Testis (tissue), 2 donors: ENCODE measurements at regions not wholly inside any gene's neighbourhood (a gene's known extent, or its start where the extent isn't known, plus 50 kb on each side); places are given as distances from the start of the nearest gene placed in this dataset.

Source experiments
- POLR2A ChIP-seq: fragments of 450-650 bp; IDR thresholded peaks from one replicate; pipeline ENCODE4 v1.6.1; 2017; ENCODE audit warnings: antibody characterized with exemption, mild to moderate bottlenecking, moderate library complexity
- TF ChIP-seq, protein P1 (sequence below), 3 experiments: fragments of 450-650 bp in 2 of 3; fragments of 200-600 bp in 1 of 3; sonication (generic) in 1 of 3; IDR thresholded peaks; one replicate each; pipeline ENCODE4 v1.5.1; 2016 to 2019; ENCODE audit warnings: antibody characterized with exemption in 3 of 3, mild to moderate bottlenecking in 2 of 3, moderate library complexity in 1 of 3

DNA sequence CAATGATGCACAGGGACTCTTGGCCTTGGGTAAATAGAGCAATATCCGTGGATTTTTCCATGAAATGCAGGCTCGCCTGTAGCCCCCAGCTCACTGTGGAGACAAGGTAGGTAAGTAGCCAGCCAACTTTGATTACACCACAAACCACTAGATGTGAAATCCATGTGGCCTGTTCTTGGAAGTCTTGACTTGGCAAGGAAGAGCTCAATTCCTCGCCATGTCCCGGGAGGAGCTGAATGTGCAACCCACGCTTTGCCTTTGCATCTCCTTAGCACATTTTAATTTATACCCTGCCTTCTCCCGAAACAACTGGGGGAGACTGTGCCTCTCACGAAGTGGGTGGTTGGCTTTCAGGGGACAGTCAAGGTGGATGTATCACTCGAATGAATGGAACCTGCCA, 347.7 kb upstream of the MKI67 start:
- TF ChIP-seq, protein P1, sequence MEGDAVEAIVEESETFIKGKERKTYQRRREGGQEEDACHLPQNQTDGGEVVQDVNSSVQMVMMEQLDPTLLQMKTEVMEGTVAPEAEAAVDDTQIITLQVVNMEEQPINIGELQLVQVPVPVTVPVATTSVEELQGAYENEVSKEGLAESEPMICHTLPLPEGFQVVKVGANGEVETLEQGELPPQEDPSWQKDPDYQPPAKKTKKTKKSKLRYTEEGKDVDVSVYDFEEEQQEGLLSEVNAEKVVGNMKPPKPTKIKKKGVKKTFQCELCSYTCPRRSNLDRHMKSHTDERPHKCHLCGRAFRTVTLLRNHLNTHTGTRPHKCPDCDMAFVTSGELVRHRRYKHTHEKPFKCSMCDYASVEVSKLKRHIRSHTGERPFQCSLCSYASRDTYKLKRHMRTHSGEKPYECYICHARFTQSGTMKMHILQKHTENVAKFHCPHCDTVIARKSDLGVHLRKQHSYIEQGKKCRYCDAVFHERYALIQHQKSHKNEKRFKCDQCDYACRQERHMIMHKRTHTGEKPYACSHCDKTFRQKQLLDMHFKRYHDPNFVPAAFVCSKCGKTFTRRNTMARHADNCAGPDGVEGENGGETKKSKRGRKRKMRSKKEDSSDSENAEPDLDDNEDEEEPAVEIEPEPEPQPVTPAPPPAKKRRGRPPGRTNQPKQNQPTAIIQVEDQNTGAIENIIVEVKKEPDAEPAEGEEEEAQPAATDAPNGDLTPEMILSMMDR (IDR thresholded peaks at IDR 0.05) = no peak
- TF ChIP-seq POLR2A = no peak
